ENCODE measurements at regions not wholly inside any gene's neighbourhood (a gene's known extent, or its start where the extent isn't known, plus 50 kb on each side); places are given as distances from the start of the nearest gene placed in this dataset.

DNA sequence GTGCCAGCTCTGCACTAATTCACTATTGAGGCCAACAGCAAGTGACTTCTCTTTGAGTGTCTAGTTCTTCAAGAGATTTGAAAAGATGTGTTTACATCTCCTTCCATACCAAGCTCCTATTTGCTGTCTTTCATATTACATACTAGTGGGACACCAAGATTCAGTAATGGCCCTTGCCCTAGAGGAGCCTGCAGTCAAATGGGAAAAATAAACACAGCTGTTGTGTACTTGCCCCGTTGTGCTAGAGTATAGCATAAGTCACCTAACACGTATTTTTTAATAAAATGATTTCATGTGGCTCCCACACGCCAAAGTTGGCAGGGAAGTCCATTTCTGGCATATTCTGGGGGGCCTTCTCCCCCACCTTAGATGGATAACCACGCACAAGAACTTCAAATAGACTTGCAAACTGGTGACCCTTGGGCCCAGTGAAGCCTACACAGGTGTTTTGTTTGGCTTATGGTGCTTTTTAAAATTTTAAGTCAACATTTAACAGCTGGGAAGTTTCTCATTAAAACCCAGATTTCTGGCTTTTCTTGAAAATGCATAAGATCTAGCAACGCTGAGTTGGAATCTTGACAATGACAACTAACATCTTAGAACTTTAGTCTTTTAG is 95.3 kb upstream of the LPP start:
- TF ChIP-seq, protein P1, sequence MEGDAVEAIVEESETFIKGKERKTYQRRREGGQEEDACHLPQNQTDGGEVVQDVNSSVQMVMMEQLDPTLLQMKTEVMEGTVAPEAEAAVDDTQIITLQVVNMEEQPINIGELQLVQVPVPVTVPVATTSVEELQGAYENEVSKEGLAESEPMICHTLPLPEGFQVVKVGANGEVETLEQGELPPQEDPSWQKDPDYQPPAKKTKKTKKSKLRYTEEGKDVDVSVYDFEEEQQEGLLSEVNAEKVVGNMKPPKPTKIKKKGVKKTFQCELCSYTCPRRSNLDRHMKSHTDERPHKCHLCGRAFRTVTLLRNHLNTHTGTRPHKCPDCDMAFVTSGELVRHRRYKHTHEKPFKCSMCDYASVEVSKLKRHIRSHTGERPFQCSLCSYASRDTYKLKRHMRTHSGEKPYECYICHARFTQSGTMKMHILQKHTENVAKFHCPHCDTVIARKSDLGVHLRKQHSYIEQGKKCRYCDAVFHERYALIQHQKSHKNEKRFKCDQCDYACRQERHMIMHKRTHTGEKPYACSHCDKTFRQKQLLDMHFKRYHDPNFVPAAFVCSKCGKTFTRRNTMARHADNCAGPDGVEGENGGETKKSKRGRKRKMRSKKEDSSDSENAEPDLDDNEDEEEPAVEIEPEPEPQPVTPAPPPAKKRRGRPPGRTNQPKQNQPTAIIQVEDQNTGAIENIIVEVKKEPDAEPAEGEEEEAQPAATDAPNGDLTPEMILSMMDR (IDR thresholded peaks at IDR 0.05; ENCODE audit: insufficient read depth, low read depth, low read length, missing control alignments) = no peak
- no peak overlapping the region for H3K4me3 ChIP-seq (ENCODE audit: low read depth, low read length)
- DNase-seq (ENCODE audit: low read depth) = no peak

DNA sequence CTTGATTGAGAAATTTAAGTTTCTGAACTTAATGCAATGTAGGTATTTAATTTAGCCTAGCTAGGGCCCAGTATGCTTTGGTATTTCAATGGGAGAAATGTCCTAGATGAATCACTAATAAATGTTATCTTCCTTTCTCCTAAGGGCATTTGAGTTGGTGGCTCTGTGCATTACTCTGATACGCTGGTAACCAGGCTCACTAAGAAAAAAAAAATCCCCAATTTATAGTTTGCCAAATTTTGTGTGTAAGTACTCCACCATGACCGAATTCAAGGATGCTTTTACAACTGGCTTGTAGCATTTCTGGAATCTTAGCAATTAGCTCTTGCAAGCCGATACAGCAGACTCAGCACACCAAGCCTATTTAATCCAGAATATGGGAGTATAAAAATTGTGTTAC is 94.6 kb upstream of the LPP start:
- no peak for DNase-seq (ENCODE audit: low read depth)
- TF ChIP-seq, protein P1 (IDR thresholded peaks at IDR 0.05; ENCODE audit: insufficient read depth, low read depth, low read length, missing control alignments) = no peak
- no peak overlapping the region for H3K4me3 ChIP-seq (ENCODE audit: low read depth, low read length)

DNA sequence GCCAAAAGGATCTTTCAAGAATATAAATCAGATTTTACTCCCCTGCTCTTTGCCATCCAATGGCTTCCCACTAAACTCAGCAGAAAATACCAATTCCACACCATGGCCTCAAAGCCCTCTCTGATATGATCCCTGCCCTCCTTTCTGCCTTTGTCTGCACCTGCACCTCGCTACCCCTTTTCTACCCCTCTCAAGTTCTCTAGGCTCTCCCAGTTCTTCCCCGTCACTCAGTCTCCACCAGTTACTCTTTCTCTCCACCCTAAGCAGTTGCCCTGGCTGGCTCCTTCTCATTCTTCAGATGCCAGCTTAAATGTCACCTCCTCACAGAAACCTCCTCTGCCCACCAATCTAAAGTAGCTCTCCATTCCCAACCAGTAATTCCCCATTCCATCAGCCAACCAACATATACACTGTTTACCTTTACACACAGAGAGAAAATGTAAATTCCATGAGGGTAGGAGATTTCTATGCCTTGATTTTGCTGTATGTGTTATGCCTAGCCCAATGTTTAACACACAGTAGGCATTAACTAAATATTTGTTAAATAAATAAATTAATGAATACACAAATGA is 93.6 kb upstream of the LPP start:
- TF ChIP-seq, protein P1 (IDR thresholded peaks at IDR 0.05; ENCODE audit: insufficient read depth, low read depth, low read length, missing control alignments) = no peak
- H3K4me3 ChIP-seq (ENCODE audit: low read depth, low read length) = no peak overlapping the region
- DNase-seq (ENCODE audit: low read depth) = no peak

DNA sequence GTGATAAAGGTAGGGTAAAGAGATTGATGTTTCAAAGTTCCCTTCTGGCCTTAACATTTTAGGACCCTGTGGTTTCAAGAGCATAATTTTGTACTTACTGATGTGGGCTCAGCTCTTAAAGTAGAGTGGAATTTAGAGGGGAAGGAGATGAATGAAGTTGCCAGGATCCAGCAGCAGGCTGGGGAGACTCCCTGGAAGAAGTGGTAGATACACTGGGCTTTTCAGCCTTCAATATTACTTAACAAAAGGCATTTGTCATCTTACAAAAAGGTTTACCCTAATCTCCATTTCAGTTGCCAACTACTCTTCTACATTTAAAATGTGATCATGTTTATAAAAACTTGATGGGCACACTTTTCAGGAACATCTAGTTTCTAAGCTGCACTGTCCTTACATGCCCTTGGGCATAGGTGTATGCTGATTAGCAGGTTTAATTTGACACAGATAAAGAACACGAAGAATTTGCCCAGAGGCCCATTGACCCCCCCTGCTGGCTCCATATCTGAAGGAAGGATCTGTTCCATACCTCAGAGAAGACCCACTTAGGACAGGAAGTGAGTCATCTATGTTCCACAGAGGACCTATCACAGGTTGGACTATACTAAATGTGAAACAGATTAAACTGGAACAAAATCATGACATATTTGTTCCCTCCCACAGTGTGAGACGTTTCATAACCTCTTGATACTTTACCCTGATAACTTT is 93.0 kb upstream of the LPP start:
- no peak overlapping the region for H3K4me3 ChIP-seq (ENCODE audit: low read depth, low read length)
- TF ChIP-seq, protein P1 (IDR thresholded peaks at IDR 0.05; ENCODE audit: insufficient read depth, low read depth, low read length, missing control alignments) = no peak
- peak; percentile 15 for DNase-seq (ENCODE audit: low read depth)

DNA sequence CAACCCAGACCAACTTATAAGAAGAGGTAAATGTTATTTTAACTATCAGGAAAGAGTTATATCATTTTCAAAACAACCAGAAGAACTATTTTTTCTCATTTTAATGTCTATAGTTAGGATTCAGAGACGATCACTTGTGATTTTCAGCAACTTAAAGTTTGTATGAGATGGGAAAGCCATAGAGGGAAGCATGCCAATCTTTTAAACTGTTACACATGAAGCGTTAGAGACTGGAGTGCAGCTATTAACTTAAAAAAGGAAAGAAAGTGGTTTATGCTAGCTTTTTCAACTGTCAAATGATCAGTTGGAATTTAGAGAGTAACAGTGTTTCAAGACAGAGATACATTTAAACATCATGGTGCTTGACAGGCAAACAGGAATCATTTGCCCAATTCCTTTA is 91.7 kb upstream of the LPP start:
- TF ChIP-seq, protein P1 (IDR thresholded peaks at IDR 0.05; ENCODE audit: insufficient read depth, low read depth, low read length, missing control alignments) = no peak
- no peak overlapping the region for H3K4me3 ChIP-seq (ENCODE audit: low read depth, low read length)
- DNase-seq (ENCODE audit: low read depth) = no peak

DNA sequence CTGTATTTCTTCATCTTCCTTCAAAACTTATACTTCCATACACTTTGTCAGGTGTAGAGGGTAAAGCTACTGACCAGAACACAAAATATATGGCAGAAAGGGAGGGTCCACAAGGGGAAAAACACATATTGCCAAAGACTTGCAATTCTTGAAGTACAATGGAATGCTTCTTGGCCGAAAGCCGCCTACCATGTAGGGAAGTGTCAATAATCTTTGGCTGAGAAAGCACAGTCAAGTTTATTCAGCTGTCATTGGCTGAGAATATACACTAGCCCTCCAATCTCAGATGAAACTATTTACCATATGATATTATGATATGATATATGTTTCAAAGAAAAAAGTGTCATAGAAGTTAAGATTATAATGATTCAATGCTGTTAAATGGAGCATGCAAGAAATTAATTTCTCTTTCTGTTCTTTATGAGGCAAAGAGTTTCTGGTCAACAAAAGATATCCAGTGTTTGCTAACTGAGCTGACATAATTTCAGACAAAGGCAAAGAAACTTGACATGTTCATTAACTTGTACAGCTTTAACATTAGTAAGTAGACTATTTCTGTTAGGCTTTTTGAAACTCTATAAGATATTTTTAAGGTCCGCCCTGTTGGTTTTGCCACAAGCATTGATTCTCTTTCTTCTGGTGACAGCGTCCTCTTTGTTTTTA is 89.0 kb upstream of the LPP start:
- H3K4me3 ChIP-seq (ENCODE audit: low read depth, low read length) = no peak overlapping the region
- TF ChIP-seq, protein P1 (IDR thresholded peaks at IDR 0.05; ENCODE audit: insufficient read depth, low read depth, low read length, missing control alignments) = no peak
- no peak for DNase-seq (ENCODE audit: low read depth)
